Heart right ventricle (tissue), 16 donors: ENCODE measurements at regions not wholly inside any gene's neighbourhood (a gene's known extent, or its start where the extent isn't known, plus 50 kb on each side); places are given as distances from the start of the nearest gene placed in this dataset.

Source experiments
- ATAC-seq, 8 donors: fragments of 200-7000 bp; cut with Tn5 transposase; one replicate each; pipeline ENCODE4 v1.9.1; 2020; ENCODE audit warnings: mild to moderate bottlenecking in 8 of 8, moderate library complexity in 8 of 8, moderate number of reproducible peaks in 1 of 8
- DNase-seq, 2 donors: peaks; one replicate each; pipeline ENCODE4 v3.0.0-alpha.2; 2020
- H3K27ac ChIP-seq, 10 donors: fragments of 200-600 bp; sonication (generic) in 2 of 10; one replicate each; pipeline versions ENCODE4 v1.5.0 to v1.8.0; 2020 to 2022; ENCODE audit warnings: mild to moderate bottlenecking in 3 of 10
- H3K27me3 ChIP-seq, 7 donors: fragments of 200-600 bp; one replicate each; pipeline ENCODE4 v1.8.0; 2021 to 2022; ENCODE audit warnings: mild to moderate bottlenecking in 2 of 7
- H3K36me3 ChIP-seq, 9 donors: fragments of 200-600 bp; sonication (generic) in 1 of 9; one replicate each; pipeline versions ENCODE4 v1.5.0 to v1.8.0; 2020 to 2022; ENCODE audit warnings: mild to moderate bottlenecking in 2 of 9
- H3K4me1 ChIP-seq, 9 donors: fragments of 200-600 bp; sonication (generic) in 1 of 9; one replicate each; pipeline versions ENCODE4 v1.5.0 to v1.8.0; 2020 to 2022; ENCODE audit warnings: mild to moderate bottlenecking in 4 of 9
- H3K4me3 ChIP-seq, 10 donors: fragments of 200-600 bp; sonication (generic) in 2 of 10; one replicate each; pipeline versions ENCODE4 v1.5.0 to v1.8.0; 2020 to 2022; ENCODE audit warnings: mild to moderate bottlenecking in 7 of 10, moderate library complexity in 2 of 10
- H3K9me3 ChIP-seq, 11 donors: fragments of 200-600 bp in 10 of 11; sonication (generic) in 2 of 11; one replicate each; pipeline versions ENCODE4 v1.5.0 to v1.8.0; 2013 to 2022; ENCODE audit warnings: mild to moderate bottlenecking in 2 of 11, control low read depth in 1 of 11, moderate library complexity in 1 of 11
- WGBS, 2 donors: extraction: QIAGEN DNeasy Blood & Tissue Kit; methylation state at CpG; one replicate each; pipeline ENCODE4 v1.1.7; 2013; ENCODE audit warnings: inconsistent platforms in 1 of 2; 5-methylcytosine and 5-hydroxymethylcytosine counted together
- intact Hi-C, 10 donors: fragments of 100-400 bp; cut with DNase I; formaldehyde crosslinking; loops; one replicate each; pipeline versions ENCODE4 v1.11.1 to v1.14.2; 2022
- TF ChIP-seq, protein P1 (sequence below), 9 donors: fragments of 200-600 bp; sonication (generic) in 2 of 9; IDR thresholded peaks; one replicate each; pipeline versions ENCODE4 v1.5.0 to v1.8.0; 2021 to 2022; ENCODE audit warnings: antibody characterized with exemption in 9 of 9, mild to moderate bottlenecking in 5 of 9, moderate library complexity in 1 of 9
- donor health status: Arrhythmogenic right ventricular cardiomyopathy.
- donor health status: ischemic (EF 13 %, LVEDD 7.1; RV severe dilation, severe dysfunction).
- donor health status: healthy with polysubstance abuse.
- donor health status: DM: no; HTN: yes; CAD: no.
- donor health status: DM: no; HTN: no; CAD: no.
- donor health status: ischemic (EF 25% LVEDD 6.9; RV normal size, moderate dysfunction).
- donor health status: ischemic (EF 25% LVEDD 5.7; RV mildly dilated, moderate dysfunction).
- donor health status: healthy.
- donor health status: DM: yes; HTN: yes; CAD: no.
- donor health status: Ischemic cardiomyopathy.
- donor health status: ischemic (EF 35%, LVEDD 5.7; RV mildly dilated, moderate dysfunction).
- donor health status: nonischemic (EF 11% LVEDD 7.7; RV severe dilation, severe dysfunction).
- donor health status: DM: yes; HTN: yes; CAD: no.
- donor health status: PGD.
- donor health status: ischemic (EF 29% LVEDD 5.4; RV normal size, mild dysfunction).
- donor health status: nonischemic (EF 23%, LVEDD 6.1; RV moderate dilation, normal function).

DNA sequence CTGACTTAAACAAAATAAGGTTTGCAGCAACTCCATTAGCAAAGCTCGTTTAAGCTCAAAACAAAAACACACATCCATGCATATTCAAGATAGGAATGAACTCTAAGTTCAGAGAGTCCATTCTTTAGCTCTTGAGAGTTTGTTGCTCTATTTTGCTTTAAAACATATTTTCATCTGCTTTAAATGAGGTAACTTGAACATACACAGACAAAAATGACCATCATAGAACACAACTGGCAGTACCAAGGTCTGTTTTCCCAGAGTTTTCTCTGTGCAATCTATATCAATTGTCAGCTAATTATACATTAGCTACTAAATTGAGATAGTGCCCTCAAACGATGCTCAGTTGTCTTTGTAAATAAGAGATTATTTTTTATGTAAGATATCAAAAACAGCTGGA lies 423.2 kb upstream of the ANO3 start:
- H3K36me3 ChIP-seq, result no peaks in the 10 kb centered on the region
- H3K27ac ChIP-seq, result no peak overlapping the region
- no peak overlapping the region for H3K4me3 ChIP-seq
- no peaks in the 10 kb centered on the region for H3K4me1 ChIP-seq
- ATAC-seq, result no peak
- TF ChIP-seq, protein P1, sequence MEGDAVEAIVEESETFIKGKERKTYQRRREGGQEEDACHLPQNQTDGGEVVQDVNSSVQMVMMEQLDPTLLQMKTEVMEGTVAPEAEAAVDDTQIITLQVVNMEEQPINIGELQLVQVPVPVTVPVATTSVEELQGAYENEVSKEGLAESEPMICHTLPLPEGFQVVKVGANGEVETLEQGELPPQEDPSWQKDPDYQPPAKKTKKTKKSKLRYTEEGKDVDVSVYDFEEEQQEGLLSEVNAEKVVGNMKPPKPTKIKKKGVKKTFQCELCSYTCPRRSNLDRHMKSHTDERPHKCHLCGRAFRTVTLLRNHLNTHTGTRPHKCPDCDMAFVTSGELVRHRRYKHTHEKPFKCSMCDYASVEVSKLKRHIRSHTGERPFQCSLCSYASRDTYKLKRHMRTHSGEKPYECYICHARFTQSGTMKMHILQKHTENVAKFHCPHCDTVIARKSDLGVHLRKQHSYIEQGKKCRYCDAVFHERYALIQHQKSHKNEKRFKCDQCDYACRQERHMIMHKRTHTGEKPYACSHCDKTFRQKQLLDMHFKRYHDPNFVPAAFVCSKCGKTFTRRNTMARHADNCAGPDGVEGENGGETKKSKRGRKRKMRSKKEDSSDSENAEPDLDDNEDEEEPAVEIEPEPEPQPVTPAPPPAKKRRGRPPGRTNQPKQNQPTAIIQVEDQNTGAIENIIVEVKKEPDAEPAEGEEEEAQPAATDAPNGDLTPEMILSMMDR (IDR thresholded peaks at IDR 0.05), result no peak
- no peak for DNase-seq
- WGBS, 2 donors, result 60% methylated on average over 2 of the region's 2 CpGs
- H3K27me3 ChIP-seq, result no peaks in the 10 kb centered on the region
- peaks cover 0 to 11% (median 0%) of the 10 kb centered on the region in 11 donors for H3K9me3 ChIP-seq
- intact Hi-C loops, result no loop called here

GRCh38 chr11:25910086-25910485 lies 421.8 kb upstream of the ANO3 start:
- DNase-seq (no peak), ATAC-seq (no peak)
- 69 to 98% methylated on average over 1 of the region's 1 CpG for WGBS, 2 donors
- no peak overlapping the region for H3K4me3 ChIP-seq
- TF ChIP-seq, protein P1 (IDR thresholded peaks at IDR 0.05), result no peak
- H3K9me3 ChIP-seq, result peaks cover 0 to 18% (median 0%) of the 10 kb centered on the region in 11 donors
- intact Hi-C loops, result no loop called here
- H3K36me3 ChIP-seq, result no peaks in the 10 kb centered on the region
- H3K27me3 ChIP-seq, result no peaks in the 10 kb centered on the region
- H3K4me1 ChIP-seq, result no peaks in the 10 kb centered on the region
- no peak overlapping the region for H3K27ac ChIP-seq

DNA sequence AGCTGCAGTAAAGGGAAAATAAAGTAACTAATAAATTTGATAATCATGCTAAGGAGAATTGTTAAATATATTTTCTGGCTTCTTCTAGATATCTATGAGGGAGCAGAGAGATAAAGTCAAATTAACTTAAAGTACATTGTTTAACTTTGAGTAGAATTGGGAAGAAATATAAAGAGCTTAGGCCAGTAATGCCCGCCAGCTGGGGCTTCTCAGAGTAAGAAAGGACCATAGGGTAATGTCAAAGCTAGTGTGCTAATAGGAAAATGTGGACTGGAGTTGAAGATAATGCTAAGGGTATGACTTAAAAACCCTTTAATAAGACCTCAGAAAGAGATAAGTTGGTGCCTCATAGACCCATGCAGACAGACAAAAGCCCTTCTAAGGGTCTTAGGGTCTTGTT lies 411.6 kb upstream of the ANO3 start:
- Histone ChIP-seq H3K36me3 (no peaks in the 10 kb centered on the region), H3K4me3 (no peak overlapping the region), H3K9me3 (peaks cover 0 to 26% (median 0%) of the 10 kb centered on the region in 11 donors), H3K27ac (no peak overlapping the region), H3K4me1 (no peaks in the 10 kb centered on the region), H3K27me3 (no peaks in the 10 kb centered on the region)
- WGBS, 2 donors, result 57 to 77% methylated on average over 1 of the region's 1 CpG
- TF ChIP-seq, protein P1 (IDR thresholded peaks at IDR 0.05), result no peak
- ATAC-seq (no peak), DNase-seq (no peak)
- intact Hi-C loops, result no loop called here

- peaks cover 0 to 12% (median 0%) of the 10 kb centered on the region in 9 donors for H3K4me1 ChIP-seq
- ATAC-seq, result no peak
- TF ChIP-seq, protein P1 (IDR thresholded peaks at IDR 0.05), result no peak
- no peak overlapping the region for H3K27ac ChIP-seq
- no peaks in the 10 kb centered on the region for H3K36me3 ChIP-seq
- no peak for DNase-seq
- intact Hi-C loops, result no loop called here
- H3K4me3 ChIP-seq, result no peak overlapping the region
- H3K9me3 ChIP-seq, result peaks cover 0 to 26% (median 0%) of the 10 kb centered on the region in 11 donors
- WGBS, 2 donors, result 85% methylated on average over 4 of the region's 4 CpGs
- no peaks in the 10 kb centered on the region for H3K27me3 ChIP-seq
Measured at GRCh38 chr11:25924586-25924985, 407.3 kb upstream of the ANO3 start.
